HG02840 (cell line): ENCODE measurements at regions not wholly inside any gene's neighbourhood (a gene's known extent, or its start where the extent isn't known, plus 50 kb on each side); places are given as distances from the start of the nearest gene placed in this dataset.

Source experiments
- ATAC-seq: cut with Tn5 transposase; IDR thresholded peaks from one replicate; pipeline ENCODE4 v1.9.1; 2021; ENCODE audit warnings: mild to moderate bottlenecking, moderate library complexity, moderate number of reproducible peaks; ENCODE audit not compliant: unreplicated experiment, low FRiP score

DNA sequence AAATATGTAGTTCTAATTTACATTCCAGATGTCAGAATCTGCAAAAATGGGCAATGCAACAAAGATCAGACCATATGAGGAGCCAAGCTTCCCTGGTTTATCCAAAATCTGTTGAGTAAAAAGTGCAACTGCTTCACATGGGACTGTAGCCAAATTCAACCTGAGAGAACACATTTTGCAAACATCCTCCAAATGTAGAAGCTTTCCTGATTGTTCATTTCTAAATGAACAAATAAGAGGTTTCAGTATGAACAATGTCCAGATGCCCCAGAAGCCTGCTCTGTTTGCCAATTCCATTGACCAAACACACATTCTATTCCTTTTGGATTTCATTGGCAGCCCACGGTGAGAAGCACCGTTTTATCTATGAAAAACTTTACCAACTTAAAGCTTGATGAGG, 117.9 kb upstream of the OSR1 start:
- ATAC-seq, result no peak

DNA sequence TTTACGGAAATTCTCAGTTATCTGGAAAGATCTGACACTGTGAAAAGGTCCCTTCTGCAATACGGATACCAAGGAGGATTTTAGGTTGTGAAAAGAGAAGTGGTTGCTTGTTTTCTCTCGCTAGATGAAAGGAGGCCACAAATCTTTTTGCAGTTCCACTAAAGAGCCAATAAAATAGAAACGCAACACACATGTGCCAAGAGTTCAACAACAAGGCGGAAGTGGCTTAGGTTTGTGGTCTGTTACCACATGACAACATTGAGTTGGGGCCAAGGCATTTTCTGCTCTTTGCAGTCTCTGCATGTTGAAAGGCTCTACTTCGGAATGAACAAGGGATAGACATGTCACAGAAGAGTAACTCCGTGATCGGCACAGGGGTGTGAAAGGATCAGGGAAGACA, 115.7 kb upstream of the OSR1 start:
- ATAC-seq, result peak; percentile 87

DNA sequence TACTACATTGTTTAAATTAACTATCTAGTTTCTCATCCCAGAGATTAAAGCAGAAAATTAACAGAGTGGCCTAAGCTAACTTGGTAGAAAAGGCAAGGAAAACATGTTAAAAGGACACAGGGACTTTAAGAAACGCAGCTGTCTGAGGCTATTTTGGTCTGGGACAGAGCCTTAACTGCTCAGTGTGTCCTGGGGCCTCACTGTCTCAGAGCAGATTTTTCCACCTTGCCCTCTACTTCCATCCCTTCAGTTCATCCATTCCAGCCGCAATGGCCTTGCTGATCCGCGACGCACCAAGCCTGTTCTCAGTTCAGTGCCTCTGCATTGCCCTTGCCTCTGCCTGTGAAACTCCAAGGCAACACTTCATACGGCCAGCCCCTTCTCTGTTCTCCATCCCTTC, 114.9 kb upstream of the OSR1 start:
- ATAC-seq, result no peak

DNA sequence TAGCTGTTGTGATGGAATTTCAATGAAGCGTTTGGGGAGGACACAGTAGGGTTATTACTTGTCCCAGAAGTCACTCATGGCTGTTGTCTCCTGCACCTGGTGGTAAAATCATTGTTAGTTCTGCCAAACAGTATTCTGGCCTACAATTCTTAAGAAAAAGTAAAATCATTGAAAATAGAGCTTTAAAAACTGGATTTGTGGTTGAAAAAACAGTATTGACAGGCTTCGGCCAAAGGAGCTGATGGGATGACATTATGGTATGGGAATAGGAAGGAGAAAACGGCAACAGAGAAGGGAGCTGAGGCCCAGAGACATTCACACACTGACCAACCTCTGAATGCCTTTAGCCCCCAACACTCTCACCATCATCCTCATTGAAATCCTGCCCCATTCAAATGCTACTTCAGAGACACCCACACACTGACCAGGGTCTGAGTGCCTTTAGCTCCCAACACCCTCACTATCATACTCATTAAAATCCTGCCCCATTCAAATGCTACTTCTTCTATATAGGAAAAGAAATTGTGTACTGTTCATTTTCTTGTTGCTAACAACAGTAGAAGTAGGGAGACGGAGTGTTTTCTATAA, 114.1 kb upstream of the OSR1 start:
- ATAC-seq, result no peak

DNA sequence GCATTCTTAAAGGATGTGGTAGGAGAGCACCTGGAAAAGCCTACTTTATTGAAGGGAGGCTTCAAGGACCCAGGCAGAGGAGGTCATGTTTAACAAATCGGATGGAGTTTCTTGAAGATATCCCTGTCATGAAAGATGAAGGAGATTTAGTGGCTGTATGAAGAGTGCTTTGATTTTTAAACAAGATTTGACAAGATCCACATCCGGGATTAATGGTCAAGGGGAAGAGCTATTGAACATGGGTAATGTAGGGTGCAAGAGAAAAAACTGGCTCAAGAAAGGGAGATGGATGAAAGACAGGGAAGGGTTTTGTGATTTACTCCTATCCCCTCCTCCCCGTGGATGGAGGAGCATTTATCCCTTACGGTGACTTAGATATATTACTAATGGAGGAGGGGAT, 113.1 kb upstream of the OSR1 start:
- ATAC-seq, result no peak

DNA sequence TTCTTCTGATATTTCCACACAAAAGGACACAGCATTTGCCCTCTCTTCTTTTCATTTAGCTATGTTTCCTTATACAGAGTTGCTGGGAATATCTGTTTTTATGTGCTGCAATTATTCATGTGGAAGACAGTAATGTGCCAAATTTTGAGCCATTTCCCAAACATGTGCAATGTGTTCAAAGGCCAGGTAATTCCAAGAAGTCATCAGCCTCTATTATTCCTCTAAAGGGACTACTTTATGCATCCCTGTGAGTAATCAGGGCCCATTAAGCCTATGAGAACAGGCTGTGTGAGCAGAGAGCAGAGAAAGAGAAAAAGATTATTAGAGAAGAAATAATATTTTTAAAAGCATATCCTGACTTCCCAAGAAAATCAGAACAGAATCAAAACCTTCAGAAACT, 107.6 kb upstream of the OSR1 start:
- no peak for ATAC-seq

DNA sequence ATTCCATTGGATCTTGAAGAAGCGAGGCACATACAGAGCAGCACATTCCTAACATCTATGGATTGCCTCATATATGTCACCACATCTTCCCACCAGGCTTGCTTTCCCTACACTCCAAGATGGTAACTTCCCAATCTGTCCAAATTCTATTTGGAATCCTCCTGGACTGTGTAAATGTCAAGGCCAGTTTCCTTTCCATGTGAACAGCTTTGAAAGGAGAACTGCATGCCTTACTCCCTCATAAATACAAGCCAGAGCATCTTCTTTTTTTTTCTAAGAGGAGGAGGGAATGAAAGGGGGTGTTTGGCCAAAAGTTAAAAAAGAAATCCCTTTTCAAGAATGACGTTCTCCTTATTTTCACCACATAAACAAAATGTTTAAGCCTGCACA, 103.8 kb upstream of the OSR1 start:
- ATAC-seq, result no peak

DNA sequence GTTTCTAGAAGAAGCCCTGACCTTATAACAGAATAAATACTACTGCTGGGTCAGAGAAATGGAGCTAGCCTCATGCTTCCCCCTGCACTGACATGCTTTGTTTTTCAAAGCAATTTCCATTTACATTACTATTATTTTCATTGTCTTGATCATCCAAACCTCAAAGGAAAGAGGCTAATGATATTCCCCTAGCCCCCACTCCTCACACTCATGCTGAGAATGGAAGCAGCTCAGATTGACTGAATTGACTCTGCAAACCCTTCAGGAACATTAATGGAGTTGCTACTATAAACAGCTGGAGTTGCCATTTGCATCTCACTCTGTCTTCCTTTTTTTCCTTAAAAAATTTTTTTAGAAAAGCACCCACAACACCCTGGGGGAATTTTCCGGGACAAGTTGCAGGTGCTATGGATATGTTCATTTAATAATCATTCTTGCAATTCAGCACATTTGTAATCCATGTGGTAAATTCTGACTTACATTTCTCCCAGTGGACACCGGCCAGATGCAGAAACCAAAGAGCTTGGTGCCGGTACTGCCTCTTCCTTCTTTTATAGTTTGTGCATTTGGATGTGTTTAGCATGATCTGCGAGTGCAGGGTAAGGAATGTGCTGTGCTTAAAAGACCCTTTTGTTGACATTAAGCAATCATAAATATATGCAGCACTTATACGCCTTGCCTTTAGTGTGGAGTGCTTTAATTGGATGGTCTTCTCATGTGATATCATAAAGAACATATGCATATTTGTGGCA, 103.3 kb upstream of the OSR1 start:
- ATAC-seq, result no peak

DNA sequence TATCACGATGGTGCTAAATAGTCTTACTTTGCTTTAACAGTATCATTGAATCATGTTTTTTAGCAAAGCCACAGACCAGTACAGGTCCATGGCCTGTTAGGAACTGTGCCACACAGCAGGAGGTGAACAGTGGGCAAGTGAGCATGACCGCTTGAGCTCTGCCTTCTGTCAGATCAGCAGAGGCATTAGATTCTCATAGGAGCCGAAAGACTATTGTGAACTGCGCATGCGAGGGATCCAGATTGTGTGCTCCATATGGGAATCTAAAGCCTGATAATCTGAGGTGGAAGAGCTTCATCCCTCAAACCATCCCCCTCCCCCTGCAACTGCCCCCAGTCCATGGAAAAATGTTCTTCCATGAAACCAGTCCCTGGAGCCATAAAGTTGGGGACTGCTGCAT, 102.3 kb upstream of the OSR1 start:
- no peak for ATAC-seq

DNA sequence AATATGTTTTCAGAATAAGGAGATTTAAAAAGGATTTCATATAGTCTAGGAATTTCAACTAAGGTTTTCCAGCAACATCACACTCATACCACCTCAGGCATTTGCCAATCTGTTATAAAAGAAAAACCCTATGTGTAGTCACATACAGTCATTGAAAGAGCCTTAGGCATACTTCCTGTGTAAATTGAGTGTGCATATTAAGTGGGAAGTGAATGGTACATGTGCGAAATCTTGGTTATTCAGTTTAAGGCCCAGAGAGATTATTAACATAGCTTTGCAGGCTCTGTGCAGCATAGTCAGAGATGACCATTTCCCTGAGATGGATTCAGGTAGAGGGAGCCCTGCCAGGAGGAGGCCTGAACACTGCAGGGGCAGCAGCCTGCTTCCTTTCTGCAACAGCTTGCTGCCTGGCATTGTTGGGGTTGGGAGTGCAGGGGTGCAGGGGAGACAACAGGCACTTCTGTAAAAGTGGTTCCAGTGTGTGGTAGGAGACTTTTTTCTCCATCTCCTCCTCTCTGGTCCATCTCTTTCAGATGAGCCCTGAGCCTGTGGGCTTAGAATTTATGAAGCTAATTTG, 100.1 kb upstream of the OSR1 start:
- ATAC-seq, result no peak

DNA sequence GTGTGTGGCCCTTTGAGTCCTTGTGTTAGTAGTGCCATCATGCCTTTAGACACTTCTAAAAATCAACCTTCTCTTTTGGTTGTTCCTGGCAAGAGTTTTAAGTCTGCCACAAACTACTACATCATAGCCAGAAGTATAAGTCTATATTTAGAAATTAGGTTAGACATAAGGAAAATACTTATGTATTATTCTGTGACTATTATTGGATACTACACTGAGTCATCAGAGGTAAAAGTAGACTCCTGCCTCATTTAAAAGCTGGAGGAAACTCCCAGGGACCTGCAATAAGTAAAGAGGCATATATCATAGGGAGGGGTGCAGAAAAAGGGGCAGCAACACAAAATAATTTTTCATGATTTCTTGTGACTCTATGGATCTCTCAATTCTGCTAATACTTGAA, 99.4 kb upstream of the OSR1 start:
- no peak for ATAC-seq

DNA sequence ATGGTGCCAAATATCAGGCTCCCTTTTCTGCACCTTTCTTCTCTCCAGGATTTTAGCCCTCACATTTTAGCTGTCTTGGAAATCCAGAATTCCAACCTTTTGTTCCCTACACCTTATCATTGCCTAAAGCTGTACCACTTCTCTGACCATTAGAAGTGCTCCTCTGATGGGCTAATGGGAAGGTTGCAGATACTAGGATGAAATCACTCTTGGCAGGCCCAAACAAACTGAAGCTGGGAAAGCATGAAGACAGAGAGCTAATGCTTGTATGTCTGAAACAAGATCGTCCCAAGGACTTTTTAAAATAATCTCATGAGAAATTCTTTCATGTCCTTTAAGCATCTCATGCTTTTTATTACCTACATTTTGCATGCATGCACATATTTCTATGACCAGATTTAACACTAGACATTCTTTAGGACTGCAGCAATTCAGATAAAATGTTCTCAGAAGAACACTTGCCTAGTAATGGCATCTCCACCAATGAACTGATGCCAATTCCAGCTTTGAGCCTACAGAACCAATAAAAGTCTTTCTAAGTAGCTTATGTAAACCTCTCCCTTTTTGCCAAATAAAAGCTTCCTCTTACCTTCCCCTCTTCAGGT, 98.4 kb upstream of the OSR1 start:
- no peak for ATAC-seq

DNA sequence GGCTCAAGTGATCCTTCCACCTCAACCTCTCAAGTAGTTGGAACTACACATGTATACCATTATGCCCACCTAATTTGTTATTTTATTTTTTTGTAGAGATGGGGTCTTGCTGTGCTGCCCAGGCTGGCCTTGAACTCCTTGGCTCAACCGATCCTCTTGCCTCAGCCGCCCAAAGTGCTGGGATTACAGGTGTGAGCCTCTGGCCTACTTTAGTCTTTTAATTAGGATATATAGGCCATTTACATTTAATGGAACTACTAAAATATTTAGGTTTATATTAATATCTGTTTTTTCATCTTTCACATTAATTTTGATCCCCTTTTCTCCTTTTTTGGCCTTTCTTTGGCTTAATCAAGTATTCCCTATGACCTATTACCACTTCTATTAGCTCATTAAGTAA, 95.7 kb upstream of the OSR1 start:
- no peak for ATAC-seq

DNA sequence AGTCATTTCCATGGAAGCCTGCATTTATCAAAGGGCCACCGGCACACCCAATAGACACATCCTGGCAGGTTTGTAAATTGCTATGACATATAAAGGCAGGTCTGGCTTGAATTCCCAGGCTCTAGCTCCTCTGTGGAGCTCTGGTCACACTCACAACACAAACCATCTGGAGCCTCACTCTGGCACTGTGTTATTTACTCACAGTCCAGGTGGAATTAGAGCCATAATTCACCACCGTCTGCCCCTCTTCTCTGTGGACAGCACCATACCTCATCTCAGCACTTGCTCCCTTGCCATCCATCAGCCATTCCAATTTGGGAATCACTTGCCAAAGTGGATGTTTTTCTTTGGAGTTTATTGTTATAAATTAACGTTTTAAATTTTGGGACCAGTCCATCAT, 84.3 kb upstream of the OSR1 start:
- ATAC-seq, result no peak

DNA sequence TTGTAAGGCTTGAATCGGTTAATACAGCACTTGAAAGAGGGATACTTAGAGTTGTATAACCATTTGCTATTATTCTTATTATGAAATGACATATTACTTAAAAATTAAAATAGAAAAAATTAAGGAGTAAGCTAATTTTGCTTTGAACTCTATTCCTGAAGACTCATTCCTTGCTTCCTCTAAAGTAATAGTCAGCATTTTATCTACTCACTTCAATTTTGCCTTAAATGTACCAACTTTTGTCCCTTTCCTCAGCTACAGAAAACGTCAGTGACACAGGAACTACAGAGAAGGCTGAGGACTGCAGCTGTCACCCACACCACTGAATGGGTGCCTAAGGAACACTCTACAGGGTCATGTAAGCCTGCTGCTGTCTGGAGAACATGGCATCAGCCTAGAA, 80.7 kb upstream of the OSR1 start:
- no peak for ATAC-seq

DNA sequence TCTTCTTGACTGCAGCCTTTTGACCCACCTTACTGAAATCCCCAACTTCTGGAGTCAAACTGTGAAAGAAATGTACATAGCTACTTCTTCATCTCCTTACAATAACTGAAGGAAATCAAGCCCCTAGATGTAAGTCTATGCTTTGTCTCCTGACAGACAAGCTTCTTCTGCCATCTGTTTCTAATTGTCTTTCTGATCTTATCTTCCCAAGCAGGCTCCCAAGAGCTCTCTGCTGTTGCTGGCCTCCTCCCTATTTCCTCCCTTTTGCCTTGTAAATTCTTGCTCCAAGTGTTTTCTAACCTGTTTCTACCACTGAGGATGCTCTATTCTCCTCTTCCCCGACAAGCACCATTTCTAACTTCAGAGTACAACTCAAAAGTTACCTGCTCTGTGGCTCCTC, 77.4 kb upstream of the OSR1 start:
- no peak for ATAC-seq

DNA sequence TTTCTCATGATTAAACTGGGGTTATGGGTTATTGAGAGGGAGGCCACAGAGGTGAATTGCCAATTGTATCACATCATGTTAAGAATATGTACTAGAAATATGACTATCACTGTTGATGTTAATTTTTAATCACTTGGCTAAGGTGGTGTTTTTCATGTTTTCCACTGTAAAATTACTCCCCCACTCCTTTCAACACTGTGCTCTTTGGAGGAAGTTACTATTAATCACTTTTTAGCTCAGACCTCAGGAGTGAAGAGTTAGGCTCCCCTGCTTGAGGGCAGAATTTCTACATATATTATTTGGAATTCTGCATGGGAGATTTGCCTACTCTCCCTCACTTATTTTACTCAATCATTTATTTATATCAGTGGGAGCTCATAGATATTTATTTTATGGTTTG, 76.0 kb upstream of the OSR1 start:
- ATAC-seq, result no peak

DNA sequence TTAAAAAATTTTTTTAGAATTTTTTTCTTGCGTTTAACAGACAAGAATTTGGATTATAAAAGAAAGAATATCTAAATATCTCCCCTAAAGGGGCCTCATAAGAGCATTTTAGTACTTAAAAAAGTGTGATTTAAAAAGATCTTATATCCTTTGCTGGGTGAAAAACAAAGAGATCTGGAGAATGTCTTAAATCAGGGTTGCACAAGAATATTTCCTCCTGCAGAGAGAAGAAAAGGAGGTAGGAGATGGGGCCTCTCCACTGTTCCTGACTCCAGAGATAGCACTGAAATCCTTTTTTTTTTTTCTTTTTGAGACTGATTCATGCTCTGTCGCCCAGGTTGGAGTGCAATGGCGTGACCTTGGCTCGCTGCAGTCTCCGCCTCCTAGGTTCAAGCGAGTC, 68.5 kb upstream of the OSR1 start:
- ATAC-seq, result no peak

DNA sequence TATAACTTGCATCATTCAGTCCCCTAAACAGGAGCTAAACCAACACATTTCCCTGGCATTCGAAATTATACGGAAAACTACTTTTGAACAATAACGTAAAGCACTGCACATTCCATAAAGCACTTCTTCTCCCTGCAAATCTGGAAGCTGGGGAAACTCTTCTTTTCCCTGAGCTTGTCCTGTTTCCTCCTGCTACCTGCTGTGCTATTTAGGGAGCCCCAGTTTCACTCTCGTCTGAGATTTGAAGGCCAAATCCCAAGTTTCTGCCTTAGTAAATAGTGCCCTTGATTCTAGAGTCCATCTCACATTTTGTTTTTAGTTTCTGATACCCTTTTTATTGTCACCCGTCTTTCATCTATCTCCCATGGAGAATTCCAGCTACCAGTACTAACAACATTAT, 67.7 kb upstream of the OSR1 start:
- ATAC-seq, result no peak

DNA sequence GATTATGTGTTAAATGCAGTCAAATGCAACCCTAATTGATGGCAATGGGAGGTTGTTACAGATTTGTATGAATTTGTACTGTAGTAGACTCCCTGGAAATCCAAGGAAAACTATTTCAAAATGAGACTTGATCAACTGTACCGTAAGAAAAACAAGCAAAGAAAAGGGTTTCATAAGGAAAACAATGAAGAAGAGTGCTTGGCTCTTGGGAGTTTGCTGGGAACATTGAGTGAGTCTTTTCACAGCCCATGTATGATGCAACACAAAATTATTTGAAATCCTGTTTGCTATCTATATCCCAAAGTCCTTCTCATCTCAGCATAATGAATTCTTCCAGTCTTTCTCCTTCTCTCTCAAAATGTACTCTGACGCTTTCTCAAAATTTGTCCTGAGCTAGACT, 67.0 kb upstream of the OSR1 start:
- no peak for ATAC-seq

DNA sequence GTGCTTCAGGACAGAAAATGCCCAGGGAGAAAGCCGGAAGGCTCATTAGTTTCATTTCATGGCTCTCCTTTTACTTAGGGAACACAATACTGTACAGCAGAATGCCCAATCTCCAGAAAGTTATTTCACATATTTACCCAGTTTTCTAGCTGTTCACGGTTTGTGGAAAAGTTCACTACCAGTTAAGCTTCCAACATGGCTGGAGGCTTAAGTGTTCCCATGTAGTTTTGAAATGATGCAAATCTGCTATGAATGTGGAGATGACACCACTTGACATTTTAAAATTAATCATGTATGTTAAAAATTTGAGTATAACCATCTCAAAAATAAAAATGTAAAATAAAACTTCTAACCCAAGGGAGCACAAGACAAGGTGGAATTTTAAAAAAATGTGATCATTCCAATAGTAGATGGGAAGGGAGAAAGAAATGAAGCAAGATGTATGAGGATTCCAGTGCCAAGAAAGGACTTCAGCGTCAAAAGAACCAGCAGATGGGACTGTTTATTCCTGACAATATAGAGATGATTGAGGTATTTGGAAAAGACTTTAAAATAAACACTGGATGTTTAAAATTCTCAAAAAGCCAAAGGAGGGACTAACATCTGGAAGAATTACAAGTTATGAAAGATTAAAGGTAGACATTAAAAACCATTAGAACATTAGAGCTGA, 60.9 kb upstream of the OSR1 start:
- no peak for ATAC-seq
